ENCODE measurements at regions not wholly inside any gene's neighbourhood (a gene's known extent, or its start where the extent isn't known, plus 50 kb on each side); places are given as distances from the start of the nearest gene placed in this dataset.

DNA sequence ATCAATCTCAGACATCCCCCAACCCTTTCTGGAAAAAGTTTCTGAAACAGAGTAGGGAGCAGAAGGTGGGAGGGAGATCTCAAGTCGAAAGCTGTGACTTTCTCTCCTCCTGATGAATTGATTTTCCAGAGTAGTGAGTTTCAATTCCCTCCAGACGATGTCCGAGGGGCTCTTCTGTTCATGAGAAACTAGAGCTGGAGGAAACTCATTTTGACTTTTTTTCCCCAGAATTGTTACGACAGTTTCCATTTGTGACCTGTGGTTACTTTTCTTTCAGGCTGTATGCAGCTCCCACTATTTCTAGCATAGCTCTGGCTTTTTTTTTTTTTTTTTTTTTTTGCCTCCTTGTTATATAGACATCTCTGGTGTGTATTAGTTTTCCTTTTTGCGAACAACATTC lies 422.1 kb upstream of the SALL1 start:
- TF ChIP-seq, protein P1, sequence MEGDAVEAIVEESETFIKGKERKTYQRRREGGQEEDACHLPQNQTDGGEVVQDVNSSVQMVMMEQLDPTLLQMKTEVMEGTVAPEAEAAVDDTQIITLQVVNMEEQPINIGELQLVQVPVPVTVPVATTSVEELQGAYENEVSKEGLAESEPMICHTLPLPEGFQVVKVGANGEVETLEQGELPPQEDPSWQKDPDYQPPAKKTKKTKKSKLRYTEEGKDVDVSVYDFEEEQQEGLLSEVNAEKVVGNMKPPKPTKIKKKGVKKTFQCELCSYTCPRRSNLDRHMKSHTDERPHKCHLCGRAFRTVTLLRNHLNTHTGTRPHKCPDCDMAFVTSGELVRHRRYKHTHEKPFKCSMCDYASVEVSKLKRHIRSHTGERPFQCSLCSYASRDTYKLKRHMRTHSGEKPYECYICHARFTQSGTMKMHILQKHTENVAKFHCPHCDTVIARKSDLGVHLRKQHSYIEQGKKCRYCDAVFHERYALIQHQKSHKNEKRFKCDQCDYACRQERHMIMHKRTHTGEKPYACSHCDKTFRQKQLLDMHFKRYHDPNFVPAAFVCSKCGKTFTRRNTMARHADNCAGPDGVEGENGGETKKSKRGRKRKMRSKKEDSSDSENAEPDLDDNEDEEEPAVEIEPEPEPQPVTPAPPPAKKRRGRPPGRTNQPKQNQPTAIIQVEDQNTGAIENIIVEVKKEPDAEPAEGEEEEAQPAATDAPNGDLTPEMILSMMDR (IDR thresholded peaks at IDR 0.05; ENCODE audit: low read length, missing control alignments): no peak
- H3K4me3 ChIP-seq (replicated peaks; ENCODE audit: low read depth, low read length): no peak overlapping the region
- no peak for DNase-seq (ENCODE audit: low read depth)

DNA sequence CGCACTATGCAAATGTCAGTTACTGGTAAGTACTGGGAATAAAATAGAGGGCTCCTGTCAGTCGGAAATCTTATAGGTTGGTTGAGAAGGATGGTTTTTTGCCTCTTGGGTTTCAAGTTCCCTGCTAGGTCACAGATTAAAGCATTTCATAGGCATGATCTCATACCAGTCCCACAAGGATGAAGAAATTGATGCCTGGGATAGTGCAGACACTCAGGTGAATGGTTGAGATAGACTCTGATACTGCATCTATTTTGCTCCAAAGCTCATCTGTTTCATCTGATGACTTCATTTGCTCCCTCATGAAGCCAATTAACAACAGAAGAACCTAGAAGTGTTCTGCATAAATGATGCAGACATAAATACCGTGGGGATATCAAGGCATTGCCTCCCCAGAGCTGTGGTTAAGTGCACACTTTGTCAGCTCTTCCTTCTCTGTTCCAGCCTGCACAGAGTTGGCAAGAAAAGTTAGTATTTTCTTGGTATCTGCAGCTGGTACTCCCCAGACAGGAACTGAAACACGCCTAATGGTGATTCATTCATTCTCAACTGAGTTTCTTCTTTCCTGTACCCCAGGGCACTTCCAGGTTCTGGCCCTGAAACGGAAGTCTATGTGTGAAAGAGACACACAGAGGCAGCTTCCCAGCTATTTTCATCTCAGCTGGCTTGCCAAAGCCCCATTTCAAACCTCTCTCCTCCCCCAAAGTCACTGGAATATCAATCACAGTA lies 418.3 kb upstream of the SALL1 start:
- DNase-seq (ENCODE audit: low read depth): peak; percentile 62
- H3K4me3 ChIP-seq (replicated peaks; ENCODE audit: low read depth, low read length): no peak overlapping the region

DNA sequence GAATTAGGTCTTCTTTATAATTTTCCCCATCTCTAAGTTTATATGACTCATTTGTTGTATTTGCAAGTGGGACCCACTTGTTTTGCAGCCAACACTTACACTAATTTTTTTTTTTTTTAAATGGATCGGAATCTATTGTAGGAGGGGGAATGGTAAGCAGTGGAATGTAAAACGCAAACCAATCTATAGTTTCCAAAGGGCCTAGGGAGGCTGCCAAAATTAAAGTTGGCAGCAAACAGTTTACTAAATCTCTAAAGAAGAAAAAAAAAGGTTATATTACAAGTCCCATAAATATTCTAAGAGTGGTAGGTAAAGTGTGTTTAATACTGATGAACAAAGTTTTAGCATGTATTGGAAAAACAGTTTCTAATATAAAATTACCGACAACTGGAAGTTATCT lies 416.8 kb upstream of the SALL1 start:
- DNase-seq (ENCODE audit: low read depth): no peak
- TF ChIP-seq, protein P1 (IDR thresholded peaks at IDR 0.05; ENCODE audit: low read length, missing control alignments): no peak
- no peak overlapping the region for H3K4me3 ChIP-seq (replicated peaks; ENCODE audit: low read depth, low read length)

More for the DNA sequence above, 418.3 kb upstream of the SALL1 start:
- TF ChIP-seq, protein P1 (IDR thresholded peaks at IDR 0.05; ENCODE audit: low read length, missing control alignments): no peak

DNA sequence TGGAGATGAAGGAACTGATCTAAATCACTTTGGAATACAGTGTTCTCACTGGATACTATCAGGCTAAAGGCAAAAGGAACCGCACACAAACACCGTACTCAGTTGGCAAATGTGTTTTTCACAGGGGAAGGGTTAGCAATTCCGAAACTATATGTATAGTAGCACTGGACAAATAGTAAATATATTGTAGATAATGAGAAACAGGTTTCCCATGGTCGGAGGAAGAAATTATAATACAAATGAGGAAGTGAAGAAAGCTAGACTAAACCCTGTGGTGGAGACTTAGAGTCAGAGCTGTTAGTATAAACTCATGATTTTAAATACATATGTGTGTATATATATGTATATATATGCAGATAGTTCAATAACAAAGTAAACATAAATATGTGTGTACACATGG lies 414.1 kb upstream of the SALL1 start:
- TF ChIP-seq, protein P1 (IDR thresholded peaks at IDR 0.05; ENCODE audit: low read length, missing control alignments): no peak
- no peak for DNase-seq (ENCODE audit: low read depth)

DNA sequence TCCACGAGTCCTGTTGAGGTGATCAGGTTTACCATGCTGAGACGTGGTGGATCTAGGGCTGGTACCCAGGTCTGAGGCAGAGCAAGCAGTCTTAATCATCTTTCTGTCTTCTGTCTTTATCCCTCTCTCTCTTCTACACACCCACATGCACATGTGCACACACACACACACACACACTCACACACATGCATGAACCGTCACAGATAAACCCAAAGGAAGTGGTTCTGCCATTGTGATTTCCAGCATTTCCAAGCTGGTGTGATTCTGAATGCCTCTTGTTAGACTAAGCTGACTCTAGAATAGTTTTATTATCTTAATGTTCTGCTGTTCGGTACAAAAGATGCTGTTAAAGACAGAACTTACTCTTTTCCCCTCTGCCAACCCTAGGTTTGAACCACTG lies 411.8 kb upstream of the SALL1 start:
- TF ChIP-seq, protein P1 (IDR thresholded peaks at IDR 0.05; ENCODE audit: low read length, missing control alignments): no peak
- H3K4me3 ChIP-seq (replicated peaks; ENCODE audit: low read depth, low read length): no peak overlapping the region
- no peak for DNase-seq (ENCODE audit: low read depth)

More for the DNA sequence above, 414.1 kb upstream of the SALL1 start:
- no peak overlapping the region for H3K4me3 ChIP-seq (replicated peaks; ENCODE audit: low read depth, low read length)

DNA sequence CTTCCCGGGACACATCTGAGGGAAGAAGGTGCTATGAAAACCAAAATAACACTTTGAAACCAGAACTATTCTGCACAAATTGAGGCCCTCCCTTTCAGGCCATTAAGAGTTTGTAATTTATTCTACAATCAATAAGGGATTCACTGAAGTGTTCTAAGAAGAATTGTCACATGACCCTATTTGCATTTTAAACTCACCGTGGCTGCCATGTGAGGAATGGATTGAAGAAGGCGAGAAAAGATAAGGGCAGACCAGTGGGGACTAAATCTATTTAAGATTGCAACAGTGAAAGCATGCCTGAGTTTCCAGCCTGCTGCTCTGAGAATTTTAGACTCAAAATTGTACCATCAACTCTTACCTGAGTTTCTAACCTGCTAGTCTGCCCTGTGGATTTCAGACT lies 408.8 kb upstream of the SALL1 start:
- H3K4me3 ChIP-seq (replicated peaks; ENCODE audit: low read depth, low read length): no peak overlapping the region
- TF ChIP-seq, protein P1 (IDR thresholded peaks at IDR 0.05; ENCODE audit: low read length, missing control alignments): no peak
- DNase-seq (ENCODE audit: low read depth): no peak

DNA sequence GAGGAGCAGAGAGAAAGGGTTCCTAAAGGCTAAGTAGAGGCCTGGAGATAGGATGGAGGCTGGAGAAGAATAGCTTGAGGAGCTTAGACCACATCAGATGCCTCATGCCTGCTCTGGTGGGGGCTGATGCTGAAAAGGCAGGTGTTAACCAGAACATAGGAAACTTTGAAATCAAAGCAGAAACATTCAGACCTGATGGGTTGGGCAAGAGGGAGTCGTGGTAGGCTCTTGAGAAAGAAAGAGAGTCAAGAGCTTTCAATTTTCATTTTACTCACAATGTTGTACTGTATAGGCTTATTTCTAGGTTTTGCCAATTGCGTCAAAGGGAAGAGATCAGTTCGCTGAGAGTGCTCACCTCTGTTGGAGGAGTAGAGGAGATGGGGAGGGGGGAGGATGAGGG lies 406.6 kb upstream of the SALL1 start:
- TF ChIP-seq, protein P1 (IDR thresholded peaks at IDR 0.05; ENCODE audit: low read length, missing control alignments): no peak
- no peak overlapping the region for H3K4me3 ChIP-seq (replicated peaks; ENCODE audit: low read depth, low read length)
- DNase-seq (ENCODE audit: low read depth): no peak

Measured in fibroblast of pulmonary artery (primary cell).